Endothelial cell of umbilical vein (primary cell): ENCODE measurements at regions not wholly inside any gene's neighbourhood (a gene's known extent, or its start where the extent isn't known, plus 50 kb on each side); places are given as distances from the start of the nearest gene placed in this dataset.

Experiments used
- EZH2 ChIP-seq: IDR thresholded peaks from 2 replicates; pipeline ENCODE4 v1.6.1; 2012; ENCODE audit warnings: borderline replicate concordance, low read depth, mild to moderate bottlenecking, moderate library complexity, low read length, inconsistent platforms; ENCODE audit not compliant: severe bottlenecking
- FOS ChIP-seq: IDR thresholded peaks from 2 replicates; pipeline ENCODE4 v1.6.1; 2011; ENCODE audit warnings: mild to moderate bottlenecking, low read length, moderate library complexity, borderline replicate concordance; ENCODE audit not compliant: insufficient read depth
- JUN ChIP-seq: IDR thresholded peaks from 2 replicates; pipeline ENCODE4 v1.6.1; 2011; ENCODE audit warnings: borderline replicate concordance, low read depth; ENCODE audit not compliant: insufficient read length, insufficient read depth
- POLR2A ChIP-seq: IDR thresholded peaks from 2 replicates; pipeline ENCODE4 v1.6.1; 2012; ENCODE audit warnings: low read depth, mild to moderate bottlenecking, control low read depth, low read length
- POLR2AphosphoS5 ChIP-seq: IDR thresholded peaks from 2 replicates; pipeline ENCODE4 v1.6.1; 2012; ENCODE audit warnings: low read depth, mild to moderate bottlenecking, control low read depth, low read length, moderate library complexity; ENCODE audit not compliant: insufficient read depth
- TF ChIP-seq, protein P1 (sequence below), 2 donors: IDR thresholded peaks; 1 replicate in 1 of 2; 2 replicates in 1 of 2; pipeline ENCODE4 v1.5.1; 2011; ENCODE audit warnings: low read length in 2 of 2, mild to moderate bottlenecking in 2 of 2, moderate library complexity in 2 of 2, control low read depth in 1 of 2, inconsistent platforms in 1 of 2, low read depth in 1 of 2; ENCODE audit not compliant: insufficient read depth in 1 of 2; ENCODE audit errors: extremely low read depth in 1 of 2

DNA sequence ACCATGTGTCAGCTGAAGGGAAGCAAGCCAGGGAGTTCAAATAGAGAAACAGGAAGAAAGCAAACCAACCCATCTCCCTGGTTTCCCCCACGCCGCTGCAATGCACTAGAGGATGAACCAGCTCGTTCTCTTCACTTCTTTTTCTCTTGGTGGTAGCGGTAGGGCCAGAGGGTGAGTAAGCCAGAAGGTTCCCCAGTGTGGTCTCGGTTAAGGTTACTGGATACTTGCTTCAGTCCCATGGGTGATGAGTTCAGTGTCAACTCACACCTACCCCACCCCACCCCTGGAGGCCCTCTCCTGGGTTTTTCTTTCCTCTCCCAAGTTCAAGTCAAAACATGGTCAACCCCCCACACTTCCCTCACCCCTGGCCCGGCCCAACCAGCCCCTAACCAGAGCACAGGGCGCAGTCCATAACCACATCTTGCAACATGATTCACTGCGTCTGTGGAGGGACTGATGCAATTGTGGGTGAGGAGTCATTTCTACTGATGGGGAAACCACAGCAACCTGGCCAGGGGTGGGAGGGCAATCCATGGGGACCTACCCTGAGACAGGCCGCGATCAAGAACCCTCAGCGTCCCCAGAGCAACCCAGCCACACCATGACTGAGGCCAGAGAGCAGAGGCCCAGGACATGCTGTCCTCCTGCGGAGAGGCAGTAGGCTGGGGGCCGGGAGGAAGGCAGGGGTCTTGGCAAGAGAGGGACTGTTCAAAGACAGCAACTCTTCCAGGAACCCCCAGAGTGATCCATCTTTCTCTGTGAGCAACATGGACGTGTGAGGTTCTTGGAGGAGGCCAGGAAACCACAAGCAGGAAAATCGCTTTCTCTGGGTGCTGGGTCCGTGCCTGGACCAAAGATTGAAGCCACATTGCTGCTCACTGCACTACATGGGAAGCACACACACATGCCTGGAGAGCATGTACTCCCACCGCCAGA, 276.6 kb downstream of the UACA start:
- TF ChIP-seq POLR2A (no peak), POLR2AphosphoS5 (no peak), EZH2 (no peak), FOS (no peak), JUN (no peak)
- TF ChIP-seq, protein P1, sequence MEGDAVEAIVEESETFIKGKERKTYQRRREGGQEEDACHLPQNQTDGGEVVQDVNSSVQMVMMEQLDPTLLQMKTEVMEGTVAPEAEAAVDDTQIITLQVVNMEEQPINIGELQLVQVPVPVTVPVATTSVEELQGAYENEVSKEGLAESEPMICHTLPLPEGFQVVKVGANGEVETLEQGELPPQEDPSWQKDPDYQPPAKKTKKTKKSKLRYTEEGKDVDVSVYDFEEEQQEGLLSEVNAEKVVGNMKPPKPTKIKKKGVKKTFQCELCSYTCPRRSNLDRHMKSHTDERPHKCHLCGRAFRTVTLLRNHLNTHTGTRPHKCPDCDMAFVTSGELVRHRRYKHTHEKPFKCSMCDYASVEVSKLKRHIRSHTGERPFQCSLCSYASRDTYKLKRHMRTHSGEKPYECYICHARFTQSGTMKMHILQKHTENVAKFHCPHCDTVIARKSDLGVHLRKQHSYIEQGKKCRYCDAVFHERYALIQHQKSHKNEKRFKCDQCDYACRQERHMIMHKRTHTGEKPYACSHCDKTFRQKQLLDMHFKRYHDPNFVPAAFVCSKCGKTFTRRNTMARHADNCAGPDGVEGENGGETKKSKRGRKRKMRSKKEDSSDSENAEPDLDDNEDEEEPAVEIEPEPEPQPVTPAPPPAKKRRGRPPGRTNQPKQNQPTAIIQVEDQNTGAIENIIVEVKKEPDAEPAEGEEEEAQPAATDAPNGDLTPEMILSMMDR (IDR thresholded peaks at IDR 0.05; ENCODE audit: extremely low read depth in 1 of 2, insufficient read depth in 1 of 2, low read depth in 1 of 2, low read length in 2 of 2), result no peak
